ENCODE measurements at regions not wholly inside any gene's neighbourhood (a gene's known extent, or its start where the extent isn't known, plus 50 kb on each side); places are given as distances from the start of the nearest gene placed in this dataset.
"Not testable (repeated sequence)": the region's sequence is repeated elsewhere in the genome, so short reads cannot be mapped to it uniquely, and the experiment has no call there.

DNA sequence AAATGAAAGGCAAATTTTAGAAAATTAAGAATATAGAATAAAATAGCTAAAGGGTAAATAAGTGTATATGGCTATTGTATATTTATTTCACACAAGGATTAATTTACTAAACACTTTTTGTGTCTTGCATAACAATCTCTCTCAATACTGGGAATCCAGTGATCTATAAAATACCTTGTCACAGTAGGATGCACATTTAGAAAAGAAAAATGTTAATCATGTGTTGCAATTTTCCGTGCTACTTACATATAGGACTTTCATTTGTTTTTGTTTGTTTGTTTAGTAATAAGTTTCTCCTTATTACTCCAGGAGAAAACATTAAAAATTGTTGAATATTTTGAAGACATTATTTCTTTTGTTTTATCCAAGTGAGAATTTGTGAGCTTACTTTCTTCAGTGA, 1533.3 kb downstream of the SLITRK5 start:
- DNase-seq (ENCODE audit: low read depth in 2 of 2), result no peak

- DNase-seq (ENCODE audit: low read depth in 2 of 2), result no peak
These were observed 1534.8 kb downstream of the SLITRK5 start for GRCh38 chr13:89205856-89206520.

GRCh38 chr13:89212186-89212585, 1541.0 kb downstream of the SLITRK5 start:
- no peak for DNase-seq (ENCODE audit: low read depth in 2 of 2)

DNA sequence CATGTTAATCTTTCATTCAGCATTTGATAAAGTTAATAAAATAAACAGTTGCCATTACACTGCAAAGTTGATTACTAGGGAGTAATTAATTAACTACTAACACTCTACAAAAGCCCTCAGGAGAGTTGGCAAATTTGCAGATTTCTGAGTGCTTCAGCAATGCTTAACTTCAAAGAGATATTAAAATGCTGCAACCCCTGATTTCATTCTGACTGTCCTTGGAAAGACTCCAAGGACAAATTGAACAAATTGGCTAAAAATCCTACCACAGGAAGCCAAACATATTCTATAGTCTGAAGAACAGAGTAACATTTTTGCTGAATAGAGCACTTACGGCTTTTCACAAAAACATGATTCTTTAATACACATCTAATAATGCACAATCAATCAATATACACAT, 1543.0 kb downstream of the SLITRK5 start:
- no peak for DNase-seq (ENCODE audit: low read depth in 2 of 2)

- DNase-seq (ENCODE audit: low read depth in 2 of 2), result not testable (repeated sequence)
These were observed 1544.1 kb downstream of the SLITRK5 start for GRCh38 chr13:89215319-89215718.

- DNase-seq (ENCODE audit: low read depth in 2 of 2), result no peak
These were observed 1546.6 kb downstream of the SLITRK5 start for GRCh38 chr13:89217813-89218212.

- no peak for DNase-seq (ENCODE audit: low read depth in 2 of 2)
These were observed 1550.5 kb downstream of the SLITRK5 start for GRCh38 chr13:89221557-89222158.

- peak; percentile 1 to 2 for DNase-seq (ENCODE audit: low read depth in 2 of 2)
These were observed 1556.2 kb downstream of the SLITRK5 start for GRCh38 chr13:89227356-89227755.

GRCh38 chr13:89238496-89238895, 1567.3 kb downstream of the SLITRK5 start:
- DNase-seq (ENCODE audit: low read depth in 2 of 2), result no peak

DNA sequence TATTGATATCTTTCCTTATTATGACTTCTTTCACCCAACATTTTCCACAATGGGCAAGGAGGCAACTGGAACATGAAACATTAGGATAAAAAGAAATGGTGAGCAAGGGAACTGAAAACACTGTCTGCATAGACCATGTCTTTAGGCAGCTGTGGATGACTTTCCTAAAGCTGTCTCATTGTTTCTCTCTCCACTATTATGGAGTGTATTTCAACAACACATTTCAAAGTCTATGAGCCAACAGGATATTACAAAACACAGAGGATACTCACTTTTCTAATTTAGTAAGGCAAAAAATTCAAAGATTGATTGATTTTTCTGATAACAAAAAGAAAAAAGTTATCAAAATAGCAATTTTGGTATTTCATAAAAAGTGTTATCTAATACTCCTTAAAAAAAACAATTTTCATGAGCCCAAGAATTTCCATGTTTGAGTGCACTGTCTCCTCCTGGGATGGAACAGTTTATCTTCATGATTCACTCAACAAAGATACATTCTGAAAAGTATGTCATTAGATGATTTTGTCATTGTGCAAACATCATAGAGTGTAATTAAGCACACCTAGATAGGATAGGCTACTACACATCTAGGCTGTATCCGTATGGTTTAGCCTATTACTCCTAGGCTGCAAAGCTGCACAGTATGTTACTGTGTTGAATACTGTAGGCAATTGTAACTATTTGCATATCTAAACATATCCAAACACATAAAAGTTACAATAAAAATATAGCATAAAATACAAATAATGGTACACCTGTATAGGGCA, 1568.4 kb downstream of the SLITRK5 start:
- DNase-seq (ENCODE audit: low read depth in 2 of 2), result no peak

DNA sequence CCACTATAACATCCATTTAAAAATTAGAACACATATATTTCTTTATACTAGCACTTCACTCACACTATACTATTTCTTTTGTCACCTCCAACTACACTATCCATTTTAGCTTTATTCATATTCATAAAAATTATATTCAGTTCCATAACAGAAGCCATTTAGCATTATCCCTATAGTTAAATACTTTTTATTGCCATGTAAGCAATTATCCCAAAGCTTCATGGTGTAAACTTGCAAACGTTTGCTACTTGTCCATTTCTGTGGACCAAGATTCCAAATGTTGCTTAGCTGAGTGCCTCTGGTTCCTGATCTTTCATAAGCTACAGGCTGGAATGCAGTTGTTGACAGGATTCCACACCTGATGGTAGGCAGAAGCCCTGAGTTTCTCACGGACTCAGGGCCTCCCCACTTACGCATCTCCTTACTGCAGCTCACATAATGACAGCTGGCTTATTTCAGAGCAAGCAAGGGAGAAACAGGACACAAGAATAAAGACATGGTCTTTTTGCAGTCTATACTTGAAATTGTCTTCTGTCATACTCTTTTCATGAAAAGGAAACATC, 1584.8 kb downstream of the SLITRK5 start:
- no peak for DNase-seq (ENCODE audit: low read depth in 2 of 2)

GRCh38 chr13:89267734-89268133, 1596.6 kb downstream of the SLITRK5 start:
- DNase-seq (ENCODE audit: low read depth in 2 of 2), result no peak

- no peak for DNase-seq (ENCODE audit: low read depth in 2 of 2)
These were observed 1598.6 kb downstream of the SLITRK5 start for GRCh38 chr13:89269737-89270136.

- no peak for DNase-seq (ENCODE audit: low read depth in 2 of 2)
These were observed 1599.6 kb downstream of the SLITRK5 start for GRCh38 chr13:89270736-89271135.

- DNase-seq (ENCODE audit: low read depth in 2 of 2), result no peak
These were observed 1608.2 kb downstream of the SLITRK5 start for GRCh38 chr13:89279374-89279773.

GRCh38 chr13:89281331-89281730, 1610.2 kb downstream of the SLITRK5 start:
- no peak for DNase-seq (ENCODE audit: low read depth in 2 of 2)

DNA sequence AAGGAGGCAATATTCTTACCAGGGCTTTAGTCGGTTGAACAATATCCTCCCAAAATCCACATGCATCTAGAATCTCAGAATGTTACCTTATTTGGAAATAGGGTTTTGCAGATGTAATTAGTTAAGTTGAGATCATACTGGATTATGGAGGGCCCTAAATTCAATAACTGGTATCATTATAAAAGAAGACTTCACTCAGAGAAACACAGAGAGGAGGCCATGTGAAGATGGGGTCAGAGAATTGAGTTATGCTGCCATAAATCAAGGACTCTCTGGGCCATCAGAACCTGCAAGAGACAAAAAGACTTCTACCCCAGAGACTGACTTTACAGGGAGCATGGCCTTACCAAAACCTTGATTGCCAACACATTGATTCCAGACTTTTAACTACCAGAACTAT, 1611.1 kb downstream of the SLITRK5 start:
- no peak for DNase-seq (ENCODE audit: low read depth in 2 of 2)

- DNase-seq (ENCODE audit: low read depth in 2 of 2), result no peak
These were observed 1616.2 kb downstream of the SLITRK5 start for GRCh38 chr13:89287381-89287780.

DNA sequence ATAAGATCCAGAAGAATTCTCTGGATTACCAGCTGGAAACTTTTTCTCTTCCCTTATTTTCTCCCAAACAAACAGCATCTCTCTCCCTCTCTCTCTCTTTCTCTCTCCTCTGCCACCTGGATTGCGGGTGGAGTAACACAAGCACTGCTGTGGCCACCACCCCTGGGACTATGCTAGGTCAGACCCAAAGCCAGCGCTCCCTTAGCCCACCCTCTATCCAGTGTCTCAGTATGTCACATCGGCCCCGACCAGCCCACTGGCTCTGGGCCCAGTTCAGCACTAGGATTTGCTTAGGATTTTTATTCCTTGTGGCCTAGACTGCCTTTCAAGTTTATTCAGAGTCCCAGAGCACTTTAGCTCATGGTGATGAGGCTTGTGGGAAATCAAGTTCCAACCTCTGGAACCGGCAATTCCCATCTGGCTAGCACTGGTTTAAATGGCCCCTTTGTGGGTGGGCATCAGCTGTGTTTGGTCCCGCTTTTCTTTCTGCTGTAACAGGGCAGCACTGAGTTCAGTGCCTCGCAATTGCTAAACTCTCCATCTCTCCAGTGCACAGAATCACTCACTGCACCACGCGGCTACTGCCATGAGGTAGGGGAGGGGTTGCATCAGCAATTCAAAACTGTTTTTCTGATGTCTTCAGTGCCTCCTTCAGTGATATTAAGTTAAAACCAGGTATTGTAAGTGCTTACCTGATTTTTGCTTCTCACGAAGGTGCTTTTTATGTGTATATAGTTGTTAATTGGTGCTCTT, 1623.1 kb downstream of the SLITRK5 start:
- no peak for DNase-seq (ENCODE audit: low read depth in 2 of 2)

DNA sequence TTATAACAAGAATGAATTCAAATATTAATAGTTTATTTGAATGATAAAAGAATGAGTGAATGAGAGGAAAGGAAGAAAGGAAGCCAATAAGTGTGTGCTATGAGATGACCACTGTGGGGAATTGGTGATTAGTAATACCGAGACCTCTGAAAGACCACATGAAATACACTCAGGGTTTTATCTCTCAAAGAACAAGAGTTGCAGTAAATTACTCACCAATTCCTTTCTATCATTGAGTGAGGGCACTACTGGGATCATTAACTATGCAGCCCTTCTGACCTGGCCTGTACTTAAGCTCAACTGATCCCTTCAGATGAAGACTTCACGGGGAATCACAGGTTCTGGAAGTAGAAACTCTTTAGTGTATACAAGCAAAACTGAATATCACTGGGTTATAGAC, 1636.1 kb downstream of the SLITRK5 start:
- DNase-seq (ENCODE audit: low read depth in 2 of 2), result no peak

GRCh38 chr13:89310943-89311672, 1639.9 kb downstream of the SLITRK5 start:
- no peak for DNase-seq (ENCODE audit: low read depth in 2 of 2)
